ENCODE measurements at regions not wholly inside any gene's neighbourhood (a gene's known extent, or its start where the extent isn't known, plus 50 kb on each side); places are given as distances from the start of the nearest gene placed in this dataset.
"Not testable (repeated sequence)": the region's sequence is repeated elsewhere in the genome, so short reads cannot be mapped to it uniquely, and the experiment has no call there.

DNA sequence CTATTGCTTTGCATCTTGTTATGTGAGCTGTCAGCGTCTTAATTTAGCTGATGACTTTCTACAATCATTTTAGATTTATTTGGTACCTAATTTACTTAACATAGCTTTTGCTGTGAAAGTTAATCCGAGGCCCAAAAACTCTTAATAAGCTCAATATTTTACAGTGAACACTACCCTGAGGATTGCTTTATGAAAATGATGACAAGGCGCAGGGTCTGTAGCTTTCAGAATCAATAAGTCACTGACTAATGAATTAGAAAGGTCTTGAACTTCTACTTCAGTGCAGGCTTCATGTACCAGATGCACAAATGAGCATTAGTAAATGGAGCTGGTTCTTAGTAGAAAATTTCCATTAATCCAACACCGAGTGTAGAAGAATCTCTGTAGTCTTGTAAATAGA is 81.4 kb upstream of the ZNF366 start:
- DNase-seq (ENCODE audit: low spot score), result no peak

DNA sequence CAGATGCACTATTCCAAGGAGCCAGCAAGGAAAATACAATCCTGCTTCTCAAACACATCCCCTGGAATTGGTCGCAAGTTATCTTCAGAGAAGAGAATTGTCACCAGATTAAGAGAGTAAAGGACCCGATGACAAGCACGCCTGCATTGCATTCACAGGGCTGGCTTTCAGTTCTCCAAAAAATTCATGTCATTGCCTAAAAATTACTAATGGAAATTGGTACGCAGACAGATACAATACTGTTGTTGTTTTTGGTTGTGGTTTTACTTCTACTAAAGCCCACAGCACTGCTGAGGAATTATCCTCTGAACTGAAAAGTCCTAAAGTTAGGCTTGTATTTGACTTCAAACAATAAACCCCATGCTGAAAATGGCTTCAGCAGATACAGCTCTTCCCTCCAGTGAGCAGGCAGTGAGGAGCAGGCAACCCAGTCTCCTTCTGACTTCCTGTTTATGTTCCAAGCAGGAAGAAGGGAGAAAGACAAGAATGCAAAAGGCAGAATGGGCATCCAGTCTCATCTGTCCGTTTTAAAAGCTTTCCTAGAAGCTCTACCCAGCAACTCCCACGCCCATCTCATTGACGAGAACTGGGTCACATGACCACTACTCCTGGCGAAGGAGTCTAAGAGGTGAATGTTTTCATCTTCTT is 80.6 kb upstream of the ZNF366 start:
- no peak for DNase-seq (ENCODE audit: low spot score)

DNA sequence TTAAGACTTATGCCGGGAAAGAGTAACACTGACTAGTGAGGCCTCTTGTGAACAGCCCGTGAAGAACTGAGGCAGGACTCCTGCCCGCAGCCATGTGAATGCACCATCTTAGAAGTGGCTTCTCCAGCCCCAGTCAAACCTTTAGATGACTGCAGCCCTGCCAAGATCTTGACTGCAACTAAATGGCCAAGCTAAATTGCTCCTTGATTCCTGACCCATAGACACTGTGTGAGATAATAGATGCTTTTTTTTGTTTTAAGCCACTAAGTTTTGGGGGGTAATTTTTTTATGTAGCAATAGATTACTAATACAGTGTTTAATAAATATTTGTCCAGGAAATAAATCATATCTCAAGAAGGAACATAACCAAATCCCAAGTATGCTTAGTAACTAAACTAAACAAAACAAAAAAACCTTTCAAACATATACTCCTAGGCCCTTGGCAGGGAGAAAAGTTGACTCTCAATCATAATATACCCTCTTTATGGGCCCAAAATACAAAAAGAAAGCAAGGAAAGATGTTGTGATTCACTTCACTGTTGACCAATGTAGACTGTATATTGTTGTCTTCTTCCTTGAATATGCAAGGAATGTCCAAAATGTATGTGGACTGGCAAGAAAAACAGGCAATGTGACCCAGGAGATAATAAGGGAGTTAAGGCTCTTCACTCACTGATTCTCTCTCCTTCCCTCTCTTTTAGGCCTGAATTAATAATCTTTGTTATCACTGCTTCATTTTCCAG is 79.7 kb upstream of the ZNF366 start:
- no peak for DNase-seq (ENCODE audit: low spot score)

DNA sequence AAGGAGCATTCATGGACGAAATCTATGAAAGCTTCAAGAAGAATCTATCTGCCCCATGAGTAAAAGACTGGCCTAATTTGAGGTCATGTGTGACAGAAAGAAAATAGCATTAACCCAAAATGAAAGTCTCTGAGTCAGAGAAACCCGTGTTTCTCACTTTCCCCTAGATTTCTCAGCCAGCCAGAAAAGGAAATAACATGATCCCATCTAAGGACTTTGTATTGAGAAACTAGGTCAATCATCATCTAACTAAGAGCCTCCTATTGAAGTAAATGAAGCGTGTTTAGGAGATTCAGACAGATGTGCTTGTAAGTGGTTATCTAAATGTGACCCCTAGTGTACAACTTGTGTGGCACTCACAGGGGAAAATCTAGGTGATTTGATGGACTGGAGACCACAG is 77.3 kb upstream of the ZNF366 start:
- no peak for DNase-seq (ENCODE audit: low spot score)

DNA sequence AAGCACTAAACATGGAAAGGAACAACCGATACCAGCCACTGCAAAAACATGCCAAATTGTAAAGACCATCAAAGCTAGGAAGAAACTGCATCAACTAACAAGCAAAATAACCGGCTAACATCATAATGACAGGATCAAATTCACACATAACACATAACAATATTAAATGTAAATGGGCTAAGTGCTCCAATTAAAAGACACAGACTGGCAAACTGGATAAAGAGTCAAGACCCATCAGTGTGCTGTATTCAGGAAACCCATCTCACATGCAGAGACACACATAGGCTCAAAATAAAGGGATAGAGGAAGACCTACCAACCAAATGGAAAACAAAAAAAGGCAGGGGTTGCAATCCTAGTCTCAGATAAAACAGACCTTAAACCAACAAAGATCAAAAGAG is 72.1 kb upstream of the ZNF366 start:
- DNase-seq (ENCODE audit: low spot score), result not testable (repeated sequence)

DNA sequence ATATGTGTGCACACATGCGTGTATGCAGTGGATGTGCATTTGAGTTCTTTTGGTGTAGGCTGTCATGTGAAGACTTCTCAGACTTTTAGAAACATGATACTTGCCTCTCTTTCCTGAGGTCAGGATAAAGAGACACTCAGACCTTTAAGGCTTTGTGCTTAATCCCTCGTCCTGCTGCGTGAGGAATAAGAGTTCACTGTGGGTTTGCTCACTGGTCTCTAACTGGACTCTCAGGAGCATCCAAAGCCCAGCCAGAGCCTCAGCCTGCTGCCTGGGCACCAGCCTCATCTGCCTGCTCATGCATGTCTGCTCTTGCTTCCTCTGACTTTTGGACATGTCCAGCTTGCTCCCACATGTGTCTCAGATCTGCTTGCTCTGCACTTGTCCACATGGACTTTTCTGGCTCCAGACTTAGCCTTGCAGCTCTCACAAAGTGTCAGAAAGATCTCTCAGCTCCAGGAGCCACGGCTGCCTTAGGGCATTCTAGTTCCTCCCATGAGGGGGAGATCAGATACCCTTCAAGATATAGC is 65.1 kb upstream of the ZNF366 start:
- no peak for DNase-seq (ENCODE audit: low spot score)

DNA sequence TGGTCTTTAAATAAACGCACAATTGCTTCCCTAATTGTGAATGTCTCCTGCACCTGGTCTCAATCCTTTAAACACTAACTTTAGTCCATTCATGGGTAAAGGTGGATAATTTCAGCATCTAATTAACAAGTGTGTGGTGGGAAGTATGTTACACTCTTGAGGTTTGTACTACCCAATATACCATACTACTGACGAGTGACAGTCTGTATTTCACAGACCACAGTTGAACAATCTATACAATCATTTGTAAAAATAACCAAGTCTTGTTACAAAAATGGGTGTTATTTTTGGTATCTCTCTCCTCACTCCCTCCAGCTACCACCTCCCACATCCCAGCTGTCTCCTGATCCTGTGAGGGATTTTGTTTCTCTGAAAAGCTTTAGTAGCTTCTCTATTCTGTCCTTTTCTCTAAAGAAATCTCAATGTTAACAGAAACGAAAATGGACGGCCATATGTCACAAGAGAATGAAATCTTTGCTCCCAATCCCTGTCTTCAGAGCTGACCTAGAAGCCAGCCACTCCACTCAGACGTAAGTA is 62.3 kb upstream of the ZNF366 start:
- no peak for DNase-seq (ENCODE audit: low spot score)

DNA sequence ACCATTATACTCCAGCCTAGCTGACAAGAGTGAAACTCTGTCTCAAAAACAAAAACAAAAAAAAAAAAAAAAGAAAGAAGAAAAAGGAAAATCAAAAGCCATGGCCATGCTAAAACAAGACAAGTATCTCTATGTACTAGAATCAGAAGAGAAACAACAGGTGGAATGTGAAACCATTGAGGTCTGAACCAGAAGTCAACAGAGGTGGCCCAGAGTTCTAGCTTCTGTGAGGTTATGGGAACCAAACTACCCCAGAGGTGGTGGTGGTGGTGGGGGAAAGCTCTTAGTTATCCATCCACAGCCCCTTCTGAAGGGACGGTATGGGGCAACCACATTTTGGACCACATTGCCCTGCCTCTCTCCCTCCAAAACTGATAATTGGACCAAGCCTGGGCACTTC is 59.5 kb upstream of the ZNF366 start:
- no peak for DNase-seq (ENCODE audit: low spot score)

DNA sequence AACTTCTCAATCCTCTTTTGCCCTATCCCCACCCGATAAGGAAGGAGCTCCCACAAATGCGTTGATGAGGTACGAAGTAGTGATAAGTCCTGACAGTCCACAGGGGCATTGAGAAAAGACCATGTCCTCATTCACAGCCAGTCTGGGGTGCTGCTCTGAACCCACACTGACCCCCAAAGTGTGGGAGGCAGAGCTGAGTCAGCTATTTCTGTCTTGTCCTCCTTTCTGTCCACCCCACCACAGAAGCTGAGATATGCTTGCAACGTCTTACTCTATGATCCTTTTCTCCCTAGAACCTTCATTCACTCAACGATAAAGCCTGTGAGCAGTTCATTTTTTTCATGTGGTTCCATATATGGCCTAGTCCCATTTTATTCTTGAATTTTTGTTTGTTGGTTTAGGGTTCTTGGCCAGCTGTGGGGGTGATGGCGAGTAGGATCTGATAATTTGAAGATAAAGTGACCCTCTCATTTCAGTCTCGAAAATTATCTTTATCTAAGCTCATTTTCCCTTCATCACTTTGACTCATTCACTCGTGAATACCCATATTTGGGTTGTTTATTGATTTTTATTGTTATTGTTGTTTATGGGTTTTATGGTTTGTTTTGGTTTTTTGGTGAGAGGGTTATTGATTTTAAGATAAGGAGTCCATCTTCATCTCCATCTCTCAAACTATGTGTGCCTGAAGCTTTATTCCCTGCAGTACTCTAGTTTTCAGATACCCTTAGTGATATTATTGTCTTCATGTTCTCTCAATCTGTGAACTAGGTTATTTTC is 58.5 kb upstream of the ZNF366 start:
- DNase-seq (ENCODE audit: low spot score), result no peak

DNA sequence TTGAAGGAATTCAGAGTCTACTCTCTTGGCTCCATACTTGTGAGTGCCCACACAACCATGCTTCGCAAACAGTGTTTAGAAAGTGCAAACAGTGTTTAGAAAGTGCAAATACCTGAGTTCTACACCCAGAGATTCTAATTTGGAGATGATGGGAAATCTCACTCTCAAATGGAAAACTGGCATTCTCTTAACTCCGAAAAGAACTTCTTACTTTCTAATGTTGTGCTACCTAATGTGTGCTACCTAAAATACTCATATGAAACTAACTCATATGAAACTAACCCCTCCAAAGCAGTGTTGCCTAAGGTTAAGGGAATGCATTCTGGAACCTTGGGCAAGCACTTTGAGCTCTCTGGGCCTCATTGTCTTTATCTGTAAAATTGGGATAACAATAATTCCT is 55.5 kb upstream of the ZNF366 start:
- no peak for DNase-seq (ENCODE audit: low spot score)

DNA sequence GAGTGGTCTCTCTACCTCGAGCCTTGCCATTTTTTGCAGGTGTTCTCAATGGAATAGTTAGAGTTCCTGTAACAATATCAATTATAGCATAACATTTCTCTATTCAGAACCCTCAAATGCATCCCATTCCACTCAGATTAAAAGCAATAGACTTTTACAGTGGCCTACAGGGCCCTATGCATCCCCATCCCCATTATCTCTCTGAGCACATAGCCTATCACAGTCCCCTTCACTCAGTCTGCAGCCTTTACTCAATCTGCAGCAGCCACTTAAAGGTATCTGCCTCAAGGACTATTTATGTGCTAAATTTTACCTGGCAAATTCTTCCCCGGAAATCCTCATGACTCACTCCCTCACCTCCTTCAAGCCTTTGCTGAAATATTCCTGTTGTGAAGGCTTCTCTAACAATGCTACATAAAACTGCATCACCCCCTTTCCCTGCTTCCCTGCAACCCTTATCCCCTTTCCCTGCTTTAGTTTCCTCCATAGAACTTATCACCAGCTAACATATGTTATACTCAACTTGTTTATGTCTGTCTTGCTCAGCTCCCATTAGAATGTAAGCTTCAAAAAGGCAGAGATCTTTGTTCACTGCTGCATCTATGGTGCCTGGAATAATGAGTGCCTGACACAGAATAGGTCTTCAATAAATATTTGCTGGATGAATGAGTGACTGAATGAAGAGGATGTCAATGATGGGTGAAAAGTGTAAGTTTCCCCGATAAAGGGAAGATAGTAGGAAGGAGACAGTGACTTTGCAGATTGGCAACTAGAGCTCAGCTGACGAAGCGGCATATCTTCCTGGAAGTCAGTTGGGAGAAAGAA is 54.1 kb upstream of the ZNF366 start:
- DNase-seq (ENCODE audit: low spot score), result no peak

DNA sequence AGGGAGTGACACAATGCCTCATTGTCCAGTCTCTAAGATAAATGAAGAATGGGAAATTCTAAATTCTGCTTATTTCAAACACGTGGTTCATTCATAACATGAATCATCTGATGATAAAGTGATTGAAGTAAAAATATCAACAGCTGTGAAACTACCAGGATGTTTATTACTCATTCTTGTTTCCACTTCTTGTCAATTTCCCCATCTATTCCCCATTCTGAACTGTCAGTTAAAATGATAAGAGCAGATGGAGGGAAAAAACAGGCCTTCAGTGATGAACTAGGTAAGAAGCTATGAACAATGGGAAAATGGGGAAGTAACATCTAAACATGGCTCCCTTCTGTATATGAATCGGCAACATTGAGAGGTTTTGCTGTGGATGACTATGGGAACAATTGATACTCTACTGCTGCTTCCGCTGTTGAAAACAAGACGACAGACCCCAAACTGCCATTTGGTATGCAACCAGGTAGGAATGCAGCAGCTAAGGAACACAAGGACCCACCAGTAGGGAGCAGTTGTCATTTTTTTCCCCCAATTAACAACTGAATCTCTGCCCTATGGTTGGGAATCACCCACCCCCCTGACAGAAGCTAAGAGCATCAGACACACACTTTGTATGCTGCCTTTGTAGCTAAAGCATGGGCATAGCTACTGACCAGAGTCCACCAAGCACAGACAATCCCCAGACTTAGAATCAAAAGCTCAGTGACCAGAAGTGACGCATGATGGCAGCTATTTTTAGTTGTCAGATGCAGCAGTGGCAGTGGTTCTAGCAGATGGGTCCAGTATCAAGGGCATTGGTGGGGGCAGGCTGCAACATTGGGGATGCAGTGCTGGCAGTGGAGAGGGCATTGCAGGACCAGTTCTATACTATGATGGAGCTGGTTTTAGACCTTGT is 52.9 kb upstream of the ZNF366 start:
- DNase-seq (ENCODE audit: low spot score), result no peak

DNA sequence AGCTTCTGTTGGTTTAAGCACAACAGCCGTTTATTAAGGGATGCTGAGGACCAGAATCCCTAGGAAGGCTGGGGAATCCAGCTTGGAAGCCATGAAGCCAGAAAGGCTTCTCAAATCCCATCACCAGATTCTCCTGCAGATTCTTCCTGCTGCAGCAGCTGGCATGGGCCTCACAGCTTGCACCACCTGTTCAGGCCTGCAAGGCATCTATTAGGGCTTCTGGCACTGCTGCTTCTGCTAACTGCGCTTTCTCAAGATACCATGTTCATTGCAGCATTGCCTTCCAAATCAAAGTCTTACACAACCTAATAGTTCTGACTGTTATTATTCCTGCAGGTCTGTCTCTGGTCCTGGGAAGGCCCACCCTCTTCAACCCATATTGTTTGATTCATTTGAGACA is 51.2 kb upstream of the ZNF366 start:
- DNase-seq (ENCODE audit: low spot score), result peak; percentile 73

DNA sequence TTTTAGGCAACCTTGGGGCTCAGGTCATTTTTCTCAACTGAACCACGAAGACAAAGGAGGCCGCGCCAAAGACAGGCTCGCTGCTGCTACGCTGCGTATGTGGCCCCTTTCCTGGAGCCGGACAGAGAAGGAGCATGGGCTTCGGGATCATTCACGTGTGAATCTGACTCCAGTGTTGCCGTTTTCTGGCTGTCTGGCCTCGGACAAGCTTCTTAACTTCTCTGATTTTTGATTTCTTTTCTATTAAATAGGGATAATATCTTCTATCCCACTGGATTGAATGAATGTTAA is 50.8 kb upstream of the ZNF366 start:
- DNase-seq (ENCODE audit: low spot score), result no peak

DNA sequence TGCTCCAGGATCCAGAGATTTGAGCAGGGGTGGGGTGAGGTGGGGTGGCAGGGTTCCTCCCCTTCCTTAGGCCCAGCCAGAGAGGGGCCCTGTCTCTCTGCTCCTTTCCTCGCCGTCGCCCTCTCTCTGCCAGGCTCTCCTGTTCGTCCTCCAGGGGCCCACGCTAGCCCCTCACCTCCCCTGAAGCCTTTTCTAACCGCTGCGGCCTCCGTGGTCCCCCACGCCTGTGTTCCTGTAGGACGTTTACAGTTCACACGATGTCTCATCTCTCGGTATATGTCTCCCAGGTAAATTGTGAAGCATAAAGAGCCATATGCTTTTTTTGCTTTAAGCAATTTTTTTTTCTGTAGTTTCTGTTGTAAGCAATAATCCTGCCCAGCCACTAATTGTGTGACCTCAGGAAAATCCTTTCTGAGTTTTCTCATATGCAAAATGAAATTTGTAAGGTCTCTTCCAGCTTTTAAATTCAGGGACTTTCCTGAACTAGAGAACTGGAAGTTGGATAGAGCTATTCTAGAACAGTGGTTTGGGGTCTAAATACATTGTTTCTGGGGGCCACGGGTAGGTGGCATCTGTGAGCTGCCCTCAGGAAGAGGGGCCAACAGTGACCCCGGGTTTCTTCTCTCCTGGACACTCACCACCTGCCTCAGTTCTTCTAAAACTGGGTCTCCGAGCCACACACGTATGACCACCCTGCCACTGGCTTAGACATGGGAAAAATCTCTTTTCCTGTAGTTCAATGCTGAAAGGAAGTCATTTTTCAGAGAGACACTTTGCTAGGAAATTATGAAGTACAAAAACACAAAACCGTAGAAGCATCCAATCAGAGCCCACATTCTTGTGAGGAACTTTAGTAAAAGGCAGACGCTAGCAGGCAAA is 50.2 kb upstream of the ZNF366 start:
- no peak for DNase-seq (ENCODE audit: low spot score)

Measured in cerebellar cortex (tissue), 1 donor.